MV-4-11 (cell line): ENCODE measurements at regions not wholly inside any gene's neighbourhood (a gene's known extent, or its start where the extent isn't known, plus 50 kb on each side); places are given as distances from the start of the nearest gene placed in this dataset.
"Not testable (repeated sequence)": the region's sequence is repeated elsewhere in the genome, so short reads cannot be mapped to it uniquely, and the experiment has no call there.

Experiments
- DNase-seq: peaks from one replicate; lab custom pipeline; 2025; lab: John Stamatoyannopoulos, UW

DNA sequence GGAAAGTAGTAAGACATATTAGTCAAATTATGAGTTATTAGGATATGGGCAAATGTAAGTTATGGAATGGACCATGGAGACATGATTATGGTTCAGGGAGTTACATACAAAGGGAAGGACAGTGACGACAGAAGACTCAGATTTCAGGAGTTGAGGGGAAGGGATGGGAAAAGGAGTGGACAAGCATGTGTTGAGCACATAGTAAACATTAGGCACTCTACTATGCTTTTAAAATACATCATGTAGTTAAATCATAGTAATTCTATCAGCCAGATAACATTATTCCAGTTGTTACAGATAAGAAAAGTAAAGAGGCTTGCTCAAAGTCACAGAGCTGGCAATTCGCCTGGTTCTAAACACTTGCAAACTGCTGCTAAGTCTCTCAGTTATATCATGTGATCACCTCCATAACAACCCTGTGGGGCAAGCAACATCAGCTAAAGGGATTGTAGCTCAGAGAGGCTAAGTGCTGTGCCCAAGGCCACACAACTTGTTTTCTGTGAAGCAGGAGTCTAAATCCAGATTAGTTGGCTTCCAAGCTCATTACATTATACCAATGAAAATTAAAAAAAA, 115.2 kb upstream of the MDFIC start:
- no peak for DNase-seq

DNA sequence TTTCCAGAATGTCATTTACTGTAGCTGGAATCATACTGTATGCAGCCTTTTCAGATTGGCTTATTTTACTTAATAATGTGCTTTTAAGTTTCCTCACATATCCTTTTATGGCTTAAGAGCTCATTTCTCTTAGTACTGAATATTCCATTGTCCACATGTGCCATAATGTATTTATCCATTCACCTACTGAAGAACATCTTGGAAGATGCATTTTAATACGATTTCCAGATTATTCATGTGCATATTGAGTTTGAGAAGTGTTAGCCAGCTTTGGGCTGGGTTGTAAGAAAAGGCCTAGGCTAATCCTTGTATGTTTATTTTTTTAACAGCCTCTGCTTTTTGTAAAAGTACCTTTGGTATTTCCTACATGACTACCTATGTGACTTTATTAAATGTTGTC, 109.3 kb upstream of the MDFIC start:
- DNase-seq, result no peak

DNA sequence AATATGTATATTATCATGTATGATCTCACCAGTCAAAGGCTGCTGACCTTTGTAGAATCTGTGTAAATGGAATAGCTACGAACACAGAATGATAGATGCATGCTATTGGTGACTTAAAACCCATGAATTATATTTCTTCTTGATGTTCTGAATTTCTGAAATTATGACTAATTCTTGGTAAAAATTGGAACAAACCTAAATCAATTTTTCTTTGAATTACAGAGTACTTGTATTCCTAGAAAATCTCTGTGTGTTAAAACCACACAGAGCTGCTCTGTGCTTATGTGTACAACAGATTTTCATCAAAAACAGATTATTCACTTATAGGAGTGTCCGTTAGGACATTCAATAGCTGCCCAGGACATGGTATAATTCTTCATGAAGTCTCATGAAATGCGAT, 108.3 kb upstream of the MDFIC start:
- DNase-seq, result no peak

DNA sequence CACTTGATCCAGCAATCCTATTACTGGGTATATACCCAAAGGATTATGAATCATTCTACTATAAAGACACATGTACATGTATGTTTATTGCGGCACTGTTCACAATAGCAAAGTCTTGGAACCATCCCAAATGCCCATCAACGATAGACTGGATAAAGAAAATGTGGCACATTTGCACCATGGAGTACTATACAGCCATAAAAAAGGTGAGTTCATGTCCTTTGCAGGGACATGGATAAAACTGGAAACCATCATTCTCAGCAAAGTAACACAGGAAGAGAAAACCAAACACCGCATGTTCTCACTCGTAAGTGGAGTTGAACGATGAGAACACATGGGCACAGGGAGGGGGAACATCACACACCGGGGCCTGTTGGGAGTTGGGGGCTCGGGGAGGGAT, 104.9 kb upstream of the MDFIC start:
- DNase-seq, result not testable (repeated sequence)

DNA sequence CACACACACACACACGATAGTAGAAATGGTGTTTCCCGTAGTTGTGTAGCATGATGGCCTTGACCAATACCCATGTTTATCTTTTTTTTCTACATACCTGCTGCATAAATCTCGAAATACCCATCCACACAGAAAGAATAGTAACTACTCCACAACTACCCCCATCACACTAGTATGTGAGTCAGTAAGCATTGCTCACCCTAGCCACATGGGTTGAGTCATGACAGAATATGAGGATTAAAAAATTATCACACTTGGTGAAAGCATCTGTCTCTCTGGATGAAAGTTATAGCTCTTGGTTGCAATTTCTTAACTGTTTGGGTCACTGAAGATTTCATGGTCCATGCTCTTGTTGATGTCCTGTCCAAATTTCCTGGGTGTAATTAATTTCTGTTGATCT, 103.4 kb upstream of the MDFIC start:
- no peak for DNase-seq

DNA sequence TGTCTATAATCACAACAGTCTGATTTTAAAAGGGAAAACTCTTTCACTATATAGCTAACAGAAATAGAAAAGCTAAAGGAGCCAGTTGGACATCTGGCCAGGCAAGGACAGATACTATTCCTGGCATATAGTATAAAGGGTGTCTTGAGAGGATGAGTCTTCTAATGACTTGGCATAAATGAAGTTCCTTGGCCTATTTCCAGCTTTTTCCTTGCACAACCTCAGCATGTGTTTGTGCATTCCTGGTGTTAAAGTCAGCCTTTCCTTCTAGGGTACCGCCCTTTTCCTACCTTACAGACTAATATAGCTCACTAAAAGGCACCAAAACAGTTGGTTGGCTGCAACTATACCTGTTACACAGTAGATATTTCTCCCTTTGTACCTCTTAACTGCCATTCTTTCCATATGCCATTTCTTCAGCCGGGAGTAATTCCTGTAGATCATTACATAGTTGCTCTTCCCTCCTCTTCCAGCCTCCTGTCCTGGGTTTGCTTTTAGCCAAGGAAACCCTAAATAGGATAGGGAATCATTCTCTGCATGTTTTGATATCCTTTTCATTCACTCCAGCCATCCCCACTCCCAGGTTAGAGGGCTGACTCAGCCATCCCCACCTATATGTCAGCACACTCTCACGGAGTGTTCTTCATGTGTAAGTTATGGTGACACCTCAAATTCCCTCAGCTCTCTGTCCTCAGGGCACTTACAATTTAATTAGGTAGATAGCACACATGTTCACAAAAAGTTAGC, 102.1 kb upstream of the MDFIC start:
- no peak for DNase-seq

DNA sequence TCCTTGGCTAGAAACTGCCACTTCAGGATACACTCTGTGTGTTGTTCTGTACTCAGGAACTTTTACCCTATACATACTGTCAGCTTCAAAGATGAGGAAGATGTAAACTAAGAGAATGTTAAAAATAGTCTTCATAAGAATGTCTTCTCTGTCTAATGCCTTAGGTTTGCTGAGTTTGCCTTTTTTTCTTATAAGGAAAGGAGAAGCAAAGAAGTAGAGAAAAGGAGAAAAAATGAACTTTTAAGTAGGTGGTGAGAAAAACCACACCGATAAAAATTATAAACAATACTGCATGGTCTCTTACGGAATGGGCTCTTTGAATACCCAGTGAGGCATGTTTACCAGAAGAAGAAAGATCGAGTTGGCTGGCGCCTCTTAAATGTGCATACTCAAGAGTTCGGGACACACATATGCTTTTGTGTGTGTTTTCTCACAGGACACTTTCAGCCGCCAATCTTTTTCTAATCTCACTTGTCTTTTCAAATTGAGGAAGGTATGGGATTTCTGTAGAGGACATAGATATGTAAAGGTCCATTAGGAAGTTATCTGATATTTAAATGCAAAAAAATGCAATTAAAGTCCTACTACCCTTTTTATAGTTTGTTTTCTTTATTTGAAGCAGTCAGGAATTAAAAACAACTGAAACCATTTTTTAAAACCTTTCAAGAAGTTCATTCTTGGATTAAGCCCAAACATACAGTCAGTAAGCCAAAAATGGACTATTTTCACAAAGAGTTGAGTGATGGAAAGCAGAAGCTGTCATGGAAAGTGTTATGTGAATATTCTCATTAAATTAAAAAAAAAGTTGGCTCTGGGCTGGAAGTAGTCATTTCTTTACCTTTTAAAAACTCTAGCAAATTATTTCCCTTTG, 100.6 kb upstream of the MDFIC start:
- no peak for DNase-seq

DNA sequence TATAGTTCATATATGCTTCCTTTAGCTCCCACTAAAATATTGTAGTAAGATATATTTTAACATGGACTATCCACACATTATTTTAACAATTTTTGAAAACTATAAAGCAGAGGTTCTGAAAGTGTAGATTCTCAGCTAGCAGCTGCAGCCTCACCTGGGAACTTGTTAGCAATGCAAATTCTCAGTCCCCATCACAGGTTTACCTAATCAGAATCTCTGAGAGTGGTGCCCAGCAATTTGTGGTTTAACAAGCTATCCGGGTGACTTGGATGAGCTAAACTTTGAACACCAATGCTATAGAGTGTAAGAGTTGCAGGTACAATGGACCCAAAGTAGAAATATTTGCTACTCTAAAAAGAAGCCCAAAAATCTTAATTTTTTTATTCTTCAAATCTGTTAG, 99.8 kb upstream of the MDFIC start:
- no peak for DNase-seq

DNA sequence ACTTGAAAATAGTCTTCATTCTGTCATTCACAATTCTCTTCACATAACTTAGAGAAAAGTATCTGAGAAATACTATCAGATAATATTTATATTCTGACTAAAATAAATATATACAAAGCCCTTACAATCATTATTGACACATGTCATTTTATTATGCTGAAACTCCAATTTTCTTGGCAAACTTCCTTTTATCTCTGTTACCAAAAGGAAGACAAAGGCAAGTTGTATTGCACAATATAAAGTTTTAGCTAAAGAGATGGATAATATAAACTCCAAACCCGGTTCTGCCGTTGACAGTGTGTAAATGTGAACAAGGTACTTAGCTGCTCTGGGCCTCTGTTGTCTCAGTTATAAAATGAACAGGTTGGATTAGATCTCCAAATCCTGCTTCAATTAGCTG, 99.0 kb upstream of the MDFIC start:
- DNase-seq, result no peak

DNA sequence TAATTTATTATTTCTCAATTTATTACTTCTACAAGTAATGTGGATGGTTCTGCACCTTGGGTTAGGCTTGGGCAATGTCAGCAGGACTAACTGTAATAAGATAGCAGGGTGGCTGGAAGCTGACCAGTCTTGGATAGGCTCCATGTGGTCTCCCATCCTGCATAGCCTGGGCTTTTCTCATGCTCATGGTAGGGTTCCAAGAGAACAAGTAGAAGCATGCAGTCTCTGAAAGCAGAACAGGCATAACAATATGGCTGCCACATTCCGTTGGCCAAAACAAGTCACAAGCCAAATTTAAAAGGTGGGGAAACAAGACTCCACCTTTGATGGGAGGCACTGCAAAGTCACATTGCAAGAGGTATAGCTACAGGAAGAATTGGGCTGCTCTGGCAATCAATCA, 98.6 kb upstream of the MDFIC start:
- DNase-seq, result no peak

DNA sequence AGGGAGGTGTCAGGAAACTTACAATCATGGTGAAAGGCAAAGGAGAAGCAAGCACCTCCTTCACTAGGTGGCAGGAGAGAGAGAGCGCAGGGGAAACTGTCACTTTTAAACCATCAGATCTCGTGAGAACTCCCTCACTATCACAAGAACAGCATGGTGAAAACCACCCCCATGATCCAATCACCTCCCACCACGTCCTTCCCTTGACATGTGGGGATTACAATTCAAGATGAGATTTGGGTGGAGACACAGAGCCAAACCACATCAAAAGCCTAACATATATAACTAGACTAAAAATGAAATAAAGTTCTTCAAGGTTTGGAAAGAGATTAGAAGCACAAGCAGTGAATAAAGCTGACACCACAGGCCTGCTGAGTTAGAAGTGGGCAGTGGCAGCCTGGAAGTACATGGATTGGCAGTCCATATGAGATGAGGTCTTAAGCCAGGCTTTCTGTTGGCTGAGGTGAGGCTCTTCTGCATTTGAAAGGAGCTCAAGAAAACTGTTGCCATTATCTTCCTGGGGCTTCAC, 96.4 kb upstream of the MDFIC start:
- no peak for DNase-seq

DNA sequence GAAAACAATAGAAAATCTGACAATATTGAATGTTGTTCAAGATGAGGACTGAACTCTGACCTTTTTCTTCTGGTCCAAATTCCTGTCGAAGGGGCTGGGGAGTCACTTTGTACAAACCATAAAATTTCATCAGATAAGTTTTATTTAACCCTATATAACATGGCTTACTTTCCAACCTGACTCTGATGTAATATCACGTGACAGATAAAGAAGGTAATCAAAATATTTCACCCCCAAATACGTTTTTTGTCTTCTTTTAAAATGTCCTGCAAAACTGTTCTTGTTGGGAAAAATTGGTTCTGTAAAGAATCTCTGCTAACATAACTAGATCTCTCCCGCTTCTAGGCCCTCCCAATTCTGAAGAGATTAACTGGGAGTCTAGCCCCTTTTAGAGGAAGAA, 90.9 kb upstream of the MDFIC start:
- no peak for DNase-seq

DNA sequence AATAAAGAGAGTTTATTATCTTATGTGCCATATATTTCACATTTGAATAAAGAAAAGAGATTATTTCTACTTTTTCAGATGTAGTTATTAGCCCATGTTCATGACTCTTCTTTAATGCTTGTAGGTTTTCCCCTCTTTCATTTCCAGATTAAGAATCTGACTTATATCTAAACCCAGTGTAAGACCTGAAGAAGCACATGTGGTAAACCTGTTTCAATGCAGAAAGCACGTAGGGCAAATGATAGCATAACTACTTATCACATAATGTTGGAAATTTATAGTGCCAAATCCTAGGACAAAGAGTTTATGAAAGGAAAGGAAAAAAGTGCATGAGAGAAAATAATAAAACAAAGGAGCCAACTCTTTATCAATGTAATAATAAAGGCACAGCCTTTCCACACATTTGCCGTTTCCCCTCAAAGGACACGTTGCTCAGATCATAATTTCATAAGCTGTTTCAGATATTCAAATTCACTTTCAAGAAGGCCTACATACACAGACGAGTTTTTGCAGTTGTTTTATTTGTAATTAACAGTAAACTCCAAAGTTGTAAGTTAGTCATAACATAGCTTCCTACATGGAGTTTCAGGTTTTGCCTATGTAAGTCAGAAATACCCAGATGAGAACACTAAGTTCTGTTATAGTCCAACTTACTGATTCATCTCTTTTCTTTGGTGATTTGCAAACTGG, 88.8 kb upstream of the MDFIC start:
- DNase-seq, result no peak

DNA sequence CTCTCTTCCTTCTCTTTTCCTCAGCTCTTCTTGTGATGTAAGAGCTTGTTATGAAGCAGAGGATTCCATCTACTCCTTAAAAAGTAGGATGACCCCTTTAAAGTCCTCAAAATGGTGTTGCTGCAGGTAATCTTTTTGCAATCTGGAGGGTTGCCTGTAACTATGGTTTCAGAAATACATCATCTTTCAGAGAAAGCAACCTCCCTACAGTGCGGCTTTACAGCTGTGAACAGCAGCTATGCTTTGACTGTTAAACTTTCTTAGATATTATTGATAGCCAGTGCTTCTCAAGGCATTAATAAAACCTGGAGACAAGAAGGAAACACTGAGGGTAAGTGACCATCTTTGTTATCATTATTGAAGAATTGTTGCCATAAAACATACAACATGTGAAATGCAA, 86.6 kb upstream of the MDFIC start:
- DNase-seq, result no peak

DNA sequence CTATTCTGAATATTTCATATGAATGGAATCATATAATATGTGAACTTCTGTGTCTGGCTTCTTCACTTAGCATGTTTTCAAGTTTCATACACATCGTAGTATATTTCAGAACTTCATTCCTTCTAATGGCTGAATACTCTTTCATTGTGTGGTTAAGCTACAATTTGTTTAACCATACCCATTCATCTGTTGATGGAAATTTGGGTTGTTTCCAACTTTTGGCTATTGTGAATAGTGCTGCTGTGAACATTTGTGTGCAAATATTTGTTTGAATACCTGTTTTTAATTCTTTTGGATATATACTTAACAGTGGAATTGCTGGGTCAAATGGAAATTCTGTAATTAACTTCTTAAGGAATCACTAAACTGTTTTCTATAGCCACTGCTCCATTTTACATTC, 86.0 kb upstream of the MDFIC start:
- DNase-seq, result no peak

DNA sequence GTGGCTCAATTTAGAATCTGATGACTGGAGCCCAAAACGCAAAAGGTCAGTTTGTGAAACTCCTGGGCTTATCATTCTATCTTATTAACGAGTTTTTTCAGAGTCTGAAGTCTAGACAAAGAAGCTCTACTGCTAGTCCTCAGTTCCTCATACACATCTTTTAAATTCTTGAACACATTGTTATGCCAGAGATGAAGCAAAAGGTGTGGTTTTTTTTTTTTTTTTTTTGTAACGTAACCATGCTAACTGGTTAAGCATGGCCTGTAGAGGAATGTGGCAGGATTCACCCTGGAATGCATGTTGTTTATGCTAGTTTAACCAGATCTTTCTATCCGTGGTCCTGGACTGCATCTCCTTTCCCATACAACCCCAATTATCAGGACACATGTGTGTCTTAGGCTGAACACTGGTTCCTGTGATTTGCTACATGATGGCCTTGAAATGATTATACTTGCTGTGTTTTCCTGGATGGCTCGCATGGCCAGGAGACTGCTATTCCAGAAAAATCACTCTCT, 79.3 kb upstream of the MDFIC start:
- no peak for DNase-seq

DNA sequence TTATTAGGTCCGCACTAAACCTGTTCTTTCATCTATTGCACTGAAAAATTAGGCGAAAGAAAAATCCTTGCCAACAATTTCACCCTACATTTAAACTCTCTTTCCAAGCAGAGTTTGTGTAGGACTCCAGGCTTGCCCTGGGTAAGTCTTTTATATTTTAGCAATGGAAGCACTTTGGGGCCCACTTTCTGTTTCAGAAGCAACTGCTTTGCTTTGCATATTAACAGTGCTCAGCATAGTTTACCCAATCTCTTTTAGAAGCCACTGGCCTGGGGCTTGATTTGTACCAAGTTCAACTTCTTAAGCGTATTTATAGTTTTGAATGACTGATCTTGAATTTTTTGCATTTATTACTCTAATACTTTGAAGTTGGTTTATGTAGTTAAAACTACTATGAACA, 78.8 kb upstream of the MDFIC start:
- DNase-seq, result no peak

DNA sequence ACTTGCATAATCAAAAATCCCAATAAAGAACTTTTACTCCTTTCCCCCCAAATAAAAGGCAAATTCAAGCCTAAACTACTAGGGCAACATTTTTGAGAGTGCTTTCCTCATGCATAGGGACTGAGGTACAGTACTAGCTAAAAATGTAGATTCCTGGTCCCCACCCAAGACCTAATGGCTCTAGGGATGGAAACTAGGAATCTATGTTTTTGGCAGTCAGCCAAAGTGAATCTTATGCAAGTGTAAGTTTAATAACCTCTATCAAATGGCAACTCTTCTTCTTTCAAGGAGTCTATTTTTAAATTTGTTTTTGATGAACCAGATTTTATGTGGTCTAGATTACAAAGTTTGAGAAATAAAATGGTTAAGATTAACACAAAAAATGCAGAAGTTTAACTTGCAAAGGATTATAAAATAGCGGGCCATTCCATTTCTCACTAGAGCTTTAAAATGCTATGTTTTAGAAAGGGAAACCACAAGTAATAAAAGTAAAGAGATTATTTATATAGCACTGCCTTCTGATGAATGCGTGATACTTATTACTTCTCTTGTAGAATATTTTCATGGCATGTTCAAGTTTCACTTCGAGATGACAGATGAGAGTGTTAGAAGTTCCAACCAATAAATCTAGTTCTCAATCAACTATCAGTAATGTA, 70.4 kb upstream of the MDFIC start:
- no peak for DNase-seq

DNA sequence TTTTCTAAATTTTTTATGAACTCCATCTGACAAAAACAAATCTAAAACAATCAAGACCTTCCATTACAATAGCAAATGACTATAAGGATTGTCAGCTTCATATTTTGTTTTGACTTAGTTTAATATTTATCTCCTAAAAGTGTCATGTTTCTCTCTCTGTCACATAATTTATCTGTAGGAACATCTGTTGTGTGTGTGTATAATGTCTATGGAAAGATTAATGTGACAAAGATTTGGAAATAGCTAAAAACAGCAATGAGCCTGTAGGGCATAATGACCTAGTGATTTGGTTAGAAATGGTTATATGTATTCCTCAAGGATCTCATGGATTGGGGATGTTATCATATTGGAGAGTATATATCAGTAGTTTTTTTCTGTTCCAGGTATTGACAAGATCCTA, 69.6 kb upstream of the MDFIC start:
- DNase-seq, result no peak

DNA sequence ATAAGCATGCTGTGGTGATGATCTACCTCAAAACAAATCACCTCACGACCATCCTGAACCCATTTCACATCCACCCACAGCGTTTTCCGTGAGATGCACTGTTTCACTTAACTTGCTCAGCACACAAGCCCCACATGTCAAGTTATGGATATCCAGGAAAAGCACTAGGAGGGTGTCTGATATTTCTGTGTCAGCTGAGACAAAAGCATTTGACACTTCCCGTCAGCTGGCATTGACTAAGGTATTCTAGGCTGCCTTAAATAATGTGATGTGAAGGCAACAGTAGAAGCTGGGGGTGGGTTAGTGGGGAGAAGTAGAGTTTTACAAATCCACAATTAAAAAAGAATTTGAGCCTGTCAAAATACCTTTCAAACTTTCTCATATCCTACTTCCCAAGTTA, 68.7 kb upstream of the MDFIC start:
- no peak for DNase-seq

DNA sequence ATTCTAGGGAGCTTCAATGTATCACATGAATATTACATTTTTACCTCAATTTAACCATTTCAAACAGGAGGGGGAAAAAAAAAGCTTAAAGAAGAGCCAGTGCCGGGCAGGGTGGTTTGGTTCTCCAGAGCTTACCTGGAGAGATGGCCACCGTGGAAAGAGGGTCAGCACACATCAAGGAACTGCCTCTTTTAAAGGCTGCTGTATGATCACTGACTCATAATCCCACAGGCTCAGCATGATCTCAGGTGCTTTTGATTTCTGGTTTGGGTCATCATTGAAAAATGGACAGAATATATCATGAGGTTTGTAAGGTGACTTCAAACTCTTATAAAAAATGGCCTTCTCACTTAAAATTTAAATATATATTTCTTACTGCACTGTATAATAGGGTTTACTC, 67.5 kb upstream of the MDFIC start:
- no peak for DNase-seq

DNA sequence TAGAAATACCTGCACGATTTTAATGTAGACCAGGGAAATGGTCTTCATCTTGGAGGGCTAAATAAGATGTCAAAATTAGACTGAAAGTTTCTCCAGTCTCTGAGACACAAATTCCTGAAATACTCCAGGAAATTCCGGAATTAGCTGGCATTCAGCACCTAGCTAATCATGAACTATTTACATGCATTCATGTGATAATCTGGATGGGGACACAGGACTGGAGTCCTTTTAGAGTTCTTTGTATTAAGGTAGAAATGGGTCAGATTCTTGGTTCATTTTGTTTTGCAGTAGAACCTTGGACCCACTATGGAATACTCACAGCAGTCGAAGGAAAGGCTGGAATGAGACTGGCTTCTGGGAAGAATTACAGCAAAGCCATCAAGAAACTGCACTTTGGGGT, 65.3 kb upstream of the MDFIC start:
- DNase-seq, result no peak
